ENCODE measurements at regions not wholly inside any gene's neighbourhood (a gene's known extent, or its start where the extent isn't known, plus 50 kb on each side); places are given as distances from the start of the nearest gene placed in this dataset.

DNA sequence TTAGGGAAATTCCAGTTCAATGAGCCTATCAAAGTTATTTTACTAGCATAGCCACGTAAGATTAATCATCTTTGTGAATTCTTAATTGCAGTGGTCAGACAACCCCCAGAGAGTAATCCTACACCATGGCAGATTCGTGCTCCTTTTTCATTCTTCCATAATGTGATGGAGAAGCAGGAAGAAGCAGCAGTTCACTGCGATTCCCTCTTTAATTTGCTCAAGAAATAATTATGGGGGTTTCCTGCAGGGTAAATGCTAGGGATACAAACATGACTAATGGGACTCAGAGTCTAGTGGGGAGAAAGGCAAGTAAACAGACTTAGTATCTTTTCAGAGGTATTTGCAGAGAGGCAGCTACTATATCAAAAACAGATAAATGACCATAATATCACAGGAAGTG is 175.8 kb upstream of the HNRNPA3 start:
- Histone ChIP-seq H3K4me3 (no peak overlapping the region), H3K36me3 (replicated peaks; ENCODE audit: insufficient read depth, low read depth) (no peaks in the 10 kb centered on the region), H3K9me3 (ENCODE audit: low read depth) (no peaks in the 10 kb centered on the region), H3K4me1 (ENCODE audit: insufficient read depth) (peaks cover 11% of the 10 kb centered on the region), H3K9me2 (replicated peaks; ENCODE audit: insufficient read depth) (no peaks in the 10 kb centered on the region), H3K27ac (no peak overlapping the region), H3K4me2 (no peak overlapping the region), H3K27me3 (peaks cover 39% of the 10 kb centered on the region), H4K20me1 (ENCODE audit: insufficient read depth, poor library complexity, severe bottlenecking) (no peaks in the 10 kb centered on the region), H3K79me2 (no peaks in the 10 kb centered on the region), H2AFZ (no peak overlapping the region)
- 67% methylated on average over 3 of the region's 3 CpGs for WGBS (ENCODE audit: low lambda C conversion rate, missing lambda C conversion rate)
- no peak for DNase-seq (ENCODE audit: low spot score)
- TF ChIP-seq, protein P1, sequence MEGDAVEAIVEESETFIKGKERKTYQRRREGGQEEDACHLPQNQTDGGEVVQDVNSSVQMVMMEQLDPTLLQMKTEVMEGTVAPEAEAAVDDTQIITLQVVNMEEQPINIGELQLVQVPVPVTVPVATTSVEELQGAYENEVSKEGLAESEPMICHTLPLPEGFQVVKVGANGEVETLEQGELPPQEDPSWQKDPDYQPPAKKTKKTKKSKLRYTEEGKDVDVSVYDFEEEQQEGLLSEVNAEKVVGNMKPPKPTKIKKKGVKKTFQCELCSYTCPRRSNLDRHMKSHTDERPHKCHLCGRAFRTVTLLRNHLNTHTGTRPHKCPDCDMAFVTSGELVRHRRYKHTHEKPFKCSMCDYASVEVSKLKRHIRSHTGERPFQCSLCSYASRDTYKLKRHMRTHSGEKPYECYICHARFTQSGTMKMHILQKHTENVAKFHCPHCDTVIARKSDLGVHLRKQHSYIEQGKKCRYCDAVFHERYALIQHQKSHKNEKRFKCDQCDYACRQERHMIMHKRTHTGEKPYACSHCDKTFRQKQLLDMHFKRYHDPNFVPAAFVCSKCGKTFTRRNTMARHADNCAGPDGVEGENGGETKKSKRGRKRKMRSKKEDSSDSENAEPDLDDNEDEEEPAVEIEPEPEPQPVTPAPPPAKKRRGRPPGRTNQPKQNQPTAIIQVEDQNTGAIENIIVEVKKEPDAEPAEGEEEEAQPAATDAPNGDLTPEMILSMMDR (IDR thresholded peaks at IDR 0.05; ENCODE audit: poor library complexity) = no peak
- TF ChIP-seq EZH2 (IDR thresholded peaks at IDR 0.05; ENCODE audit: borderline replicate concordance) (no peak), EZH2phosphoT487 (IDR thresholded peaks at IDR 0.05; ENCODE audit: low read depth, severe bottlenecking, unreplicated experiment) (no peak)

DNA sequence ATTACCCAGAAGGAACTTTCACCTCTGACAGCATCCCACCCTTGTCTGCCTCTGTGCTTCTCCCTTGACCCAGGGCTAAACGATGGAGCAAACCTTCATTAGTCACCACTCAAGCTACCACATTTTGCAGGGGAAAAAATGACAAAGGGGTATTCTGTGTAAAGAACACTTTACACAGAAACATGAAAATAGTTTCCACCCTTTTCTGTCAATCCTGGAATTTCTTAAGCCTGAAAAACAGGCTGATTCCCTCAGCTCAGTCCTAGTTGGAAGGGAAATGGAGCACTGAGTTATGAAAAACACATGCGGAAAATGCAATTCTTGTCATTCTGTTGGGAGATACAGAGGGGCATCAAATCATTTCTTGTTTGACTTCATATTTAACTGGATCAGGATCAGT is 175.0 kb upstream of the HNRNPA3 start:
- H3K4me2 ChIP-seq = no peak overlapping the region
- H3K9me3 ChIP-seq (ENCODE audit: low read depth) = no peaks in the 10 kb centered on the region
- H3K27me3 ChIP-seq = peaks cover 33% of the 10 kb centered on the region
- H3K4me1 ChIP-seq (ENCODE audit: insufficient read depth) = peaks cover 11% of the 10 kb centered on the region
- no peak overlapping the region for H3K27ac ChIP-seq
- H2AFZ ChIP-seq = no peak overlapping the region
- H3K36me3 ChIP-seq (replicated peaks; ENCODE audit: insufficient read depth, low read depth) = no peaks in the 10 kb centered on the region
- no peaks in the 10 kb centered on the region for H4K20me1 ChIP-seq (ENCODE audit: insufficient read depth, poor library complexity, severe bottlenecking)
- no peak for DNase-seq (ENCODE audit: low spot score)
- H3K4me3 ChIP-seq = no peak overlapping the region
- H3K9me2 ChIP-seq (replicated peaks; ENCODE audit: insufficient read depth) = no peaks in the 10 kb centered on the region
- no peaks in the 10 kb centered on the region for H3K79me2 ChIP-seq
- WGBS (ENCODE audit: low lambda C conversion rate, missing lambda C conversion rate) = 78% methylated on average over 2 of the region's 2 CpGs
- TF ChIP-seq, protein P1 (IDR thresholded peaks at IDR 0.05; ENCODE audit: poor library complexity) = no peak
- TF ChIP-seq EZH2 (IDR thresholded peaks at IDR 0.05; ENCODE audit: borderline replicate concordance) (no peak), EZH2phosphoT487 (IDR thresholded peaks at IDR 0.05; ENCODE audit: low read depth, severe bottlenecking, unreplicated experiment) (no peak)

DNA sequence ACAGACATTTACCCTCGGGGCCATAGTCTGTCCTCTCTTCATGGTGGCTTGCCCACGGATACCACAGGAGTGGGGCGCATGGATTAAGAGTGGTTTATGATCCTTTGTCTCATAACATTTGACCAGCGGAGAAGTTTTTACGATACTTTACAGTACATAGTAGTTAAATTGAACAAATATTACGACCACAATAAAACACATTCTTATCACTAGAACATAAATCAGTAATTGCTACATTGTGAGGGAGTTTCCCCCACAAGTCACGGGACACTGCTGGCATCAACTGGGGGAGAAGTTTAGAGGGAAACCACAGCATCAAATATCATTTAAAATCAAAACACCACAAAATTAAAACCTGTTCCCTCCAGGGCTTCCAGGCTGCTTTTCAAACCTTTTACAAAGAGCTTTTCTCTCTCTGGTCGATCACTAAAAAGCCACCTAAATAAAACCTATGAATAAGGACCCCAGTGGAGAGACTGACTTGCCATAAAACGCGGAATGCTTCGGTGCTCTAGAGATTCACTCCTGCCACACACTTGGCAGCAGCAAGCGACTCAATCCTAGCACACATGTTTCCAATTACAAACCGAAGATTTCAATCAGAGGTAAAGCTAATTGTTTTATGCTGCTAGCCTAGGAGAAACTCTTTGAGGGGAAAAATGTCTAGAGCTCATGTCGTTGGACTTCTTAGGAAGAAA is 173.7 kb upstream of the HNRNPA3 start:
- Histone ChIP-seq H3K27ac (peak overlapping the region; percentile 50), H3K4me3 (no peak overlapping the region), H3K9me2 (replicated peaks; ENCODE audit: insufficient read depth) (no peaks in the 10 kb centered on the region), H3K79me2 (no peaks in the 10 kb centered on the region), H3K36me3 (replicated peaks; ENCODE audit: insufficient read depth, low read depth) (no peaks in the 10 kb centered on the region), H2AFZ (no peak overlapping the region), H3K4me2 (peak overlapping the region; percentile 33), H4K20me1 (ENCODE audit: insufficient read depth, poor library complexity, severe bottlenecking) (no peaks in the 10 kb centered on the region), H3K27me3 (peaks cover 22% of the 10 kb centered on the region), H3K9me3 (ENCODE audit: low read depth) (no peaks in the 10 kb centered on the region), H3K4me1 (ENCODE audit: insufficient read depth) (peaks cover 11% of the 10 kb centered on the region)
- 38% methylated on average over 14 of the region's 14 CpGs for WGBS (ENCODE audit: low lambda C conversion rate, missing lambda C conversion rate)
- DNase-seq (ENCODE audit: low spot score) = peak; percentile 28
- peak; percentile 88 for TF ChIP-seq EZH2phosphoT487 (IDR thresholded peaks at IDR 0.05; ENCODE audit: low read depth, severe bottlenecking, unreplicated experiment)
- TF ChIP-seq, protein P1 (IDR thresholded peaks at IDR 0.05; ENCODE audit: poor library complexity) = no peak
